ENCODE measurements at regions not wholly inside any gene's neighbourhood (a gene's known extent, or its start where the extent isn't known, plus 50 kb on each side); places are given as distances from the start of the nearest gene placed in this dataset.

GRCh38 chr4:123813901-123814300 lies 417.3 kb downstream of the SPRY1 start:
- DNase-seq (no peak), ATAC-seq (no peak)
- Histone ChIP-seq H3K27ac (no peak overlapping the region), H3K36me3 (no peaks in the 10 kb centered on the region), H3K4me1 (no peaks in the 10 kb centered on the region), H3K4me3 (no peak overlapping the region), H3K27me3 (no peaks in the 10 kb centered on the region), H3K9me3 (no peaks in the 10 kb centered on the region)
- TF ChIP-seq CTCF (IDR thresholded peaks at IDR 0.05), result no peak
- intact Hi-C loops (cut with DNase I), result no loop called here

GRCh38 chr4:123816462-123816861 lies 419.9 kb downstream of the SPRY1 start:
- no peak for ATAC-seq
- no peak for TF ChIP-seq CTCF (IDR thresholded peaks at IDR 0.05)
- intact Hi-C loops (cut with DNase I), result no loop called here
- Histone ChIP-seq H3K36me3 (no peaks in the 10 kb centered on the region), H3K4me3 (no peak overlapping the region), H3K9me3 (no peaks in the 10 kb centered on the region), H3K4me1 (no peaks in the 10 kb centered on the region), H3K27me3 (no peaks in the 10 kb centered on the region), H3K27ac (no peak overlapping the region)
- no peak for DNase-seq

GRCh38 chr4:123817025-123817688 lies 420.6 kb downstream of the SPRY1 start:
- TF ChIP-seq CTCF (IDR thresholded peaks at IDR 0.05), result no peak
- intact Hi-C loops (cut with DNase I), result no loop called here

GRCh38 chr4:123819362-123820035 lies 422.9 kb downstream of the SPRY1 start:
- Histone ChIP-seq H3K4me3 (no peak overlapping the region), H3K27me3 (no peaks in the 10 kb centered on the region), H3K27ac (no peak overlapping the region), H3K9me3 (no peaks in the 10 kb centered on the region), H3K4me1 (peaks cover 1% of the 10 kb centered on the region), H3K36me3 (no peaks in the 10 kb centered on the region)
- ATAC-seq (peak; percentile 48), DNase-seq (no peak)
- intact Hi-C loops (cut with DNase I), result no loop called here
- no peak for TF ChIP-seq CTCF (IDR thresholded peaks at IDR 0.05)

More at GRCh38 chr4:123817025-123817688, 420.6 kb downstream of the SPRY1 start:
- H3K27me3 ChIP-seq, result no peaks in the 10 kb centered on the region
- H3K27ac ChIP-seq, result no peak overlapping the region
- DNase-seq (no peak), ATAC-seq (peak; percentile 57)
- no peaks in the 10 kb centered on the region for H3K9me3 ChIP-seq
- no peak overlapping the region for H3K4me3 ChIP-seq
- H3K36me3 ChIP-seq, result no peaks in the 10 kb centered on the region
- no peaks in the 10 kb centered on the region for H3K4me1 ChIP-seq

GRCh38 chr4:123821861-123822260 lies 425.3 kb downstream of the SPRY1 start:
- no peaks in the 10 kb centered on the region for H3K9me3 ChIP-seq
- intact Hi-C loops (cut with DNase I), result no loop called here
- no peaks in the 10 kb centered on the region for H3K36me3 ChIP-seq
- no peaks in the 10 kb centered on the region for H3K27me3 ChIP-seq
- H3K4me1 ChIP-seq, result peaks cover 6% of the 10 kb centered on the region
- no peak overlapping the region for H3K4me3 ChIP-seq
- no peak for TF ChIP-seq CTCF (IDR thresholded peaks at IDR 0.05)
- no peak for DNase-seq
- H3K27ac ChIP-seq, result no peak overlapping the region
- no peak for ATAC-seq
